OCI-LY7 (cell line): ENCODE measurements at regions not wholly inside any gene's neighbourhood (a gene's known extent, or its start where the extent isn't known, plus 50 kb on each side); places are given as distances from the start of the nearest gene placed in this dataset.

Experiments used
- BruUV-seq: library from RNA; stranded (reverse); fragments of 400-500 nt; replicated peaks from 2 replicates; lab custom pipeline; 2021; lab: Mats Ljungman, UMichigan
- CTCF ChIA-PET: fragments of 300-600 bp; sonication (Branson Sonifier 250); formaldehyde crosslinking; loops from one replicate; lab custom pipeline; 2022; ENCODE audit warnings: antibody characterized with exemption; ENCODE audit not compliant: unreplicated experiment; lab: Charles Lee
- POLR2A ChIA-PET: fragments of 300-600 bp; sonication (Branson Sonifier 250); formaldehyde crosslinking; loops from one replicate; lab custom pipeline; 2022; ENCODE audit warnings: antibody characterized with exemption; lab: Charles Lee
- DNase-seq: peaks from one replicate; pipeline ENCODE4 v3.0.0-alpha.2; 2015; ENCODE audit warnings: low spot score
- H2AFZ ChIP-seq: fragments of 200-600 bp; sonication (generic), shearing (Covaris generic); 2 replicates; pipeline ENCODE4 v1.6.1; 2014; ENCODE audit warnings: mild to moderate bottlenecking, antibody characterized with exemption, low read length, moderate library complexity
- H3K27ac ChIP-seq: fragments of 200-600 bp; sonication (generic); 2 replicates; pipeline ENCODE4 v1.5.1; 2014; ENCODE audit warnings: mixed run types, low read depth, mild to moderate bottlenecking, moderate library complexity, low read length, inconsistent platforms; ENCODE audit not compliant: poor library complexity, severe bottlenecking
- H3K36me3 ChIP-seq: fragments of 200-600 bp; sonication (generic); 2 replicates; pipeline ENCODE4 v1.6.1; 2014; ENCODE audit warnings: mild to moderate bottlenecking, antibody characterized with exemption, low read length, moderate library complexity, mixed read lengths; ENCODE audit not compliant: insufficient read depth
- H3K4me1 ChIP-seq: fragments of 200-600 bp; sonication (generic); 2 replicates; pipeline ENCODE4 v1.5.1; 2014; ENCODE audit warnings: mild to moderate bottlenecking, low read length; ENCODE audit not compliant: insufficient read depth, poor library complexity, severe bottlenecking
- H3K4me2 ChIP-seq: fragments of 200-600 bp; sonication (generic); 2 replicates; pipeline ENCODE4 v1.6.1; 2014; ENCODE audit warnings: mild to moderate bottlenecking, low read length
- H3K4me3 ChIP-seq: fragments of 200-600 bp; sonication (generic); 2 replicates; pipeline ENCODE4 v1.5.1; 2014; ENCODE audit warnings: mild to moderate bottlenecking, low read depth, low read length; ENCODE audit not compliant: poor library complexity, severe bottlenecking
- H3K79me2 ChIP-seq: fragments of 200-600 bp; sonication (generic); 2 replicates; pipeline ENCODE4 v1.6.1; 2016; ENCODE audit warnings: low read depth, mild to moderate bottlenecking, low read length, moderate library complexity, mixed read lengths; ENCODE audit not compliant: insufficient read depth
- H3K9me2 ChIP-seq: fragments of 200-600 bp; sonication (generic); 2 replicates; pipeline ENCODE4 v1.6.1; 2016; ENCODE audit warnings: mild to moderate bottlenecking, low read length, mixed read lengths; ENCODE audit not compliant: insufficient read depth
- H3K9me3 ChIP-seq: fragments of 200-600 bp; sonication (generic); 2 replicates; pipeline ENCODE4 v1.6.1; 2014; ENCODE audit warnings: mild to moderate bottlenecking, mixed run types, low read length, mixed read lengths
- H4K20me1 ChIP-seq: fragments of 200-600 bp; sonication (generic); 2 replicates; pipeline ENCODE4 v1.6.1; 2014; ENCODE audit warnings: mild to moderate bottlenecking, antibody characterized with exemption, low read length, moderate library complexity, mixed read lengths; ENCODE audit not compliant: insufficient read depth
- EZH2phosphoT487 ChIP-seq: fragments of 200-600 bp; sonication (generic); IDR thresholded peaks from 2 replicates; pipeline ENCODE4 v1.6.1; 2018; ENCODE audit warnings: low read depth, borderline replicate concordance, mild to moderate bottlenecking, mixed run types, antibody characterized with exemption, low read length, moderate library complexity, mixed read lengths
- intact Hi-C: fragments of 100-400 bp; cut with micrococcal nuclease; formaldehyde crosslinking; loops from one replicate; pipeline ENCODE4 v1.10.0; 2022; ENCODE audit not compliant: unreplicated experiment
- TF ChIP-seq, protein P1 (sequence below): fragments of 200-600 bp; sonication (generic); conservative IDR thresholded peaks from 2 replicates; pipeline ENCODE4 v1.5.1; 2014; ENCODE audit warnings: mild to moderate bottlenecking, antibody characterized with exemption, low read length, moderate library complexity, mixed read lengths

GRCh38 chr4:42205541-42205940 is 53.1 kb upstream of the BEND4 start:
- Histone ChIP-seq H3K36me3 (no peaks in the 10 kb centered on the region), H3K79me2 (no peaks in the 10 kb centered on the region), H3K4me1 (no peaks in the 10 kb centered on the region), H3K4me3 (no peak overlapping the region), H3K9me2 (no peaks in the 10 kb centered on the region), H3K4me2 (no peak overlapping the region), H4K20me1 (no peaks in the 10 kb centered on the region), H2AFZ (no peak overlapping the region), H3K9me3 (no peaks in the 10 kb centered on the region), H3K27ac (no peak overlapping the region)
- intact Hi-C loops: no loop called here
- ChIA-PET CTCF (no interaction called here), POLR2A (no interaction called here)
- no peak for TF ChIP-seq EZH2phosphoT487
- TF ChIP-seq, protein P1, sequence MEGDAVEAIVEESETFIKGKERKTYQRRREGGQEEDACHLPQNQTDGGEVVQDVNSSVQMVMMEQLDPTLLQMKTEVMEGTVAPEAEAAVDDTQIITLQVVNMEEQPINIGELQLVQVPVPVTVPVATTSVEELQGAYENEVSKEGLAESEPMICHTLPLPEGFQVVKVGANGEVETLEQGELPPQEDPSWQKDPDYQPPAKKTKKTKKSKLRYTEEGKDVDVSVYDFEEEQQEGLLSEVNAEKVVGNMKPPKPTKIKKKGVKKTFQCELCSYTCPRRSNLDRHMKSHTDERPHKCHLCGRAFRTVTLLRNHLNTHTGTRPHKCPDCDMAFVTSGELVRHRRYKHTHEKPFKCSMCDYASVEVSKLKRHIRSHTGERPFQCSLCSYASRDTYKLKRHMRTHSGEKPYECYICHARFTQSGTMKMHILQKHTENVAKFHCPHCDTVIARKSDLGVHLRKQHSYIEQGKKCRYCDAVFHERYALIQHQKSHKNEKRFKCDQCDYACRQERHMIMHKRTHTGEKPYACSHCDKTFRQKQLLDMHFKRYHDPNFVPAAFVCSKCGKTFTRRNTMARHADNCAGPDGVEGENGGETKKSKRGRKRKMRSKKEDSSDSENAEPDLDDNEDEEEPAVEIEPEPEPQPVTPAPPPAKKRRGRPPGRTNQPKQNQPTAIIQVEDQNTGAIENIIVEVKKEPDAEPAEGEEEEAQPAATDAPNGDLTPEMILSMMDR: no peak
- DNase-seq: no peak
- no TSS peak for BruUV-seq

GRCh38 chr4:42216664-42217063 is 64.2 kb upstream of the BEND4 start:
- H2AFZ ChIP-seq: no peak overlapping the region
- DNase-seq: no peak
- ChIA-PET POLR2A (interaction anchor here (0.7 to 1.2 kb wide), 2 partner anchors 10 to 337 kb away, joined by 3 to 5 read pairs; no protein-coding TSS in a partner anchor), CTCF (no interaction called here)
- H4K20me1 ChIP-seq: no peaks in the 10 kb centered on the region
- no peak overlapping the region for H3K27ac ChIP-seq
- H3K4me1 ChIP-seq: no peaks in the 10 kb centered on the region
- no peak overlapping the region for H3K4me3 ChIP-seq
- H3K4me2 ChIP-seq: no peak overlapping the region
- no peaks in the 10 kb centered on the region for H3K36me3 ChIP-seq
- intact Hi-C loops: no loop called here
- no peaks in the 10 kb centered on the region for H3K79me2 ChIP-seq
- H3K9me2 ChIP-seq: no peaks in the 10 kb centered on the region
- H3K9me3 ChIP-seq: no peaks in the 10 kb centered on the region
- TF ChIP-seq, protein P1: no peak
- TF ChIP-seq EZH2phosphoT487: no peak
- BruUV-seq: no TSS peak

DNA sequence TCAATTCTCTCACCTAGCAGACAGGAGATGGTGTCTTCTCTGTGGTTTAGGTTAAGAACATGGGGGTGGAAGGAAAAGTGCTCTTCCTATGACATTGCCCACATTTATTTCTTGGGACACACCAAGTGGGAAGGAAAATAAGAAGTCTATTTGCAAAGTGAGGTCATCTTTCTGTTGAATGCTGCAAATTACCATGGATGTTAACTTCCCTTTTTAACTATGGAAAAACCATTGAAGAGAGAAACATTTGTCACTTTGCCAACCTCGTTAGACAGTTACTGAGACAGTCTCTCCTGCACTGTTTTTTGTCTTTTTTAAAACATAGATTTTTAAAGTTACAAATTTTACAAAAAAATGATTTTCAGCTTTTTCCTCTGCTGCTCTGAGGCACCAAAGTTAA is 72.8 kb upstream of the BEND4 start:
- no peaks in the 10 kb centered on the region for H3K36me3 ChIP-seq
- POLR2A ChIA-PET: no interaction called here
- H3K9me3 ChIP-seq: no peaks in the 10 kb centered on the region
- intact Hi-C loops: no loop called here
- H3K4me1 ChIP-seq: no peaks in the 10 kb centered on the region
- no peaks in the 10 kb centered on the region for H4K20me1 ChIP-seq
- no peak overlapping the region for H2AFZ ChIP-seq
- no peaks in the 10 kb centered on the region for H3K9me2 ChIP-seq
- no peak for TF ChIP-seq EZH2phosphoT487
- TF ChIP-seq, protein P1: no peak
- H3K79me2 ChIP-seq: no peaks in the 10 kb centered on the region
- H3K4me3 ChIP-seq: no peak overlapping the region
- no peak overlapping the region for H3K27ac ChIP-seq
- DNase-seq: no peak
- H3K4me2 ChIP-seq: no peak overlapping the region
- no TSS peak for BruUV-seq
- CTCF ChIA-PET: no interaction called here
